Osteoblast (primary cell): ENCODE measurements at regions not wholly inside any gene's neighbourhood (a gene's known extent, or its start where the extent isn't known, plus 50 kb on each side); places are given as distances from the start of the nearest gene placed in this dataset.

ENCODE experiments used
- DNase-seq: peaks from one replicate; pipeline ENCODE4 v3.0.0; 2011; ENCODE audit warnings: low spot score, mixed read lengths; ENCODE audit not compliant: insufficient read length; ENCODE audit errors: missing footprints
- H2AFZ ChIP-seq: 2 replicates; pipeline ENCODE4 v1.6.0; 2011; ENCODE audit warnings: mild to moderate bottlenecking, low read length
- H3K27ac ChIP-seq: 2 replicates; pipeline ENCODE4 v1.5.1; 2011; ENCODE audit warnings: mild to moderate bottlenecking, low read depth, low read length, moderate library complexity
- H3K27me3 ChIP-seq: 2 replicates; pipeline ENCODE4 v1.6.0; 2012; ENCODE audit warnings: mild to moderate bottlenecking, control low read depth, inconsistent platforms, low read length, moderate library complexity; ENCODE audit not compliant: insufficient read depth
- H3K36me3 ChIP-seq: 2 replicates; pipeline ENCODE4 v1.5.1; 2011; ENCODE audit warnings: mild to moderate bottlenecking, low read length, control low read depth, moderate library complexity; ENCODE audit not compliant: insufficient read depth
- H3K4me1 ChIP-seq: 2 replicates; pipeline ENCODE4 v1.5.1; 2011; ENCODE audit warnings: mild to moderate bottlenecking, low read length, control low read depth, moderate library complexity; ENCODE audit not compliant: insufficient read depth
- H3K4me2 ChIP-seq: 2 replicates; pipeline ENCODE4 v1.6.0; 2011; ENCODE audit warnings: mild to moderate bottlenecking, low read length; ENCODE audit not compliant: insufficient read depth
- H3K4me3 ChIP-seq: fragments of 200-600 bp; sonication (generic); 3 replicates; pipeline ENCODE4 v1.5.1; 2012; ENCODE audit warnings: mild to moderate bottlenecking, low read length, inconsistent platforms; ENCODE audit not compliant: insufficient read depth
- H3K79me2 ChIP-seq: 2 replicates; pipeline ENCODE4 v1.6.0; 2012; ENCODE audit warnings: mild to moderate bottlenecking, low read length, control low read depth, inconsistent platforms; ENCODE audit not compliant: insufficient read depth
- H3K9me3 ChIP-seq: 2 replicates; pipeline ENCODE4 v1.5.1; 2011; ENCODE audit warnings: low read depth, low read length, control low read depth
- H4K20me1 ChIP-seq: 2 replicates; pipeline ENCODE4 v1.6.0; 2012; ENCODE audit warnings: mild to moderate bottlenecking, low read length, control low read depth; ENCODE audit not compliant: insufficient read depth
- CTCF ChIP-seq: IDR thresholded peaks from 2 replicates; pipeline ENCODE4 v1.5.1; 2011; ENCODE audit warnings: mild to moderate bottlenecking, low read depth, low read length, moderate library complexity; ENCODE audit errors: extremely low read depth

- no peak overlapping the region for H3K4me3 ChIP-seq
- no peak overlapping the region for H3K27ac ChIP-seq
- H2AFZ ChIP-seq, result no peak overlapping the region
- no peaks in the 10 kb centered on the region for H4K20me1 ChIP-seq
- no peaks in the 10 kb centered on the region for H3K79me2 ChIP-seq
- no peaks in the 10 kb centered on the region for H3K9me3 ChIP-seq
- H3K36me3 ChIP-seq, result no peaks in the 10 kb centered on the region
- no peak for TF ChIP-seq CTCF
- H3K4me2 ChIP-seq, result no peak overlapping the region
- H3K4me1 ChIP-seq, result peaks cover 11% of the 10 kb centered on the region
- no peak for DNase-seq
- peaks cover 6% of the 10 kb centered on the region for H3K27me3 ChIP-seq
These were observed 185.8 kb upstream of the MAN1A1 start for GRCh38 chr6:119535332-119535731.

GRCh38 chr6:119533603-119534279 lies 184.2 kb upstream of the MAN1A1 start:
- H3K79me2 ChIP-seq, result no peaks in the 10 kb centered on the region
- no peak for TF ChIP-seq CTCF
- DNase-seq, result peak; percentile 76
- H3K27me3 ChIP-seq, result peaks cover 6% of the 10 kb centered on the region
- H3K4me2 ChIP-seq, result peak overlapping the region; percentile 5
- H4K20me1 ChIP-seq, result no peaks in the 10 kb centered on the region
- H3K9me3 ChIP-seq, result no peaks in the 10 kb centered on the region
- no peaks in the 10 kb centered on the region for H3K36me3 ChIP-seq
- no peak overlapping the region for H3K27ac ChIP-seq
- H3K4me3 ChIP-seq, result no peak overlapping the region
- no peak overlapping the region for H2AFZ ChIP-seq
- peaks cover 11% of the 10 kb centered on the region for H3K4me1 ChIP-seq

- no peak for TF ChIP-seq CTCF
- Histone ChIP-seq H2AFZ (no peak overlapping the region), H3K27ac (no peak overlapping the region), H3K27me3 (no peaks in the 10 kb centered on the region), H3K4me1 (no peaks in the 10 kb centered on the region), H3K4me2 (no peak overlapping the region), H3K36me3 (no peaks in the 10 kb centered on the region), H3K79me2 (no peaks in the 10 kb centered on the region), H4K20me1 (no peaks in the 10 kb centered on the region), H3K9me3 (no peaks in the 10 kb centered on the region), H3K4me3 (no peak overlapping the region)
- DNase-seq, result no peak
These were observed 177.6 kb upstream of the MAN1A1 start for GRCh38 chr6:119527231-119527578.

- H4K20me1 ChIP-seq, result no peaks in the 10 kb centered on the region
- no peak for TF ChIP-seq CTCF
- DNase-seq, result no peak
These were observed 177.1 kb upstream of the MAN1A1 start for GRCh38 chr6:119526561-119527230.

More at GRCh38 chr6:119526561-119527230, 177.1 kb upstream of the MAN1A1 start:
- H3K4me2 ChIP-seq, result no peak overlapping the region
- no peaks in the 10 kb centered on the region for H3K27me3 ChIP-seq
- no peaks in the 10 kb centered on the region for H3K36me3 ChIP-seq
- no peak overlapping the region for H2AFZ ChIP-seq
- no peak overlapping the region for H3K27ac ChIP-seq
- no peak overlapping the region for H3K4me3 ChIP-seq
- no peaks in the 10 kb centered on the region for H3K79me2 ChIP-seq
- H3K9me3 ChIP-seq, result no peaks in the 10 kb centered on the region
- no peaks in the 10 kb centered on the region for H3K4me1 ChIP-seq
